ENCODE measurements at regions not wholly inside any gene's neighbourhood (a gene's known extent, or its start where the extent isn't known, plus 50 kb on each side); places are given as distances from the start of the nearest gene placed in this dataset.

- BruUV-seq (replicated peaks) = no TSS peak
Observed at GRCh38 chr18:64803471-64803870, 654.6 kb upstream of the LINC00305 start.

GRCh38 chr18:64800151-64800550, 651.3 kb upstream of the LINC00305 start:
- Histone ChIP-seq H3F3A (ENCODE audit: insufficient read depth, low read depth) (no peaks in the 10 kb centered on the region), H3K9me2 (ENCODE audit: insufficient read depth) (0 out of 2 replicates have a peak, but pooled peaks cover 4% of the 10 kb centered on the region), H3K4me2 (no peak overlapping the region), H3K4me1 (replicated peaks; ENCODE audit: insufficient read depth) (no peaks in the 10 kb centered on the region), H3K79me2 (ENCODE audit: low read depth) (no peaks in the 10 kb centered on the region), H3K27ac (no peak overlapping the region), H2AFZ (no peak overlapping the region), H3K4me3 (no peak overlapping the region), H4K20me1 (ENCODE audit: insufficient read depth) (no peaks in the 10 kb centered on the region), H3K36me3 (ENCODE audit: low read depth) (no peaks in the 10 kb centered on the region), H3K9me3 (ENCODE audit: insufficient read depth, low read depth) (no peaks in the 10 kb centered on the region), H3K27me3 (ENCODE audit: insufficient read depth, low read depth) (no peaks in the 10 kb centered on the region)
- no TSS peak for BruUV-seq (replicated peaks)
- no peak for DNase-seq
- ChIA-PET CTCF (no interaction called here), POLR2A (ENCODE audit: unreplicated experiment) (no interaction called here)
- intact Hi-C loops (cut with micrococcal nuclease; ENCODE audit: unreplicated experiment) = no loop called here
- no peak for TF ChIP-seq EZH2 (IDR thresholded peaks at IDR 0.05; ENCODE audit: low read depth)
- no peak for TF ChIP-seq CTCF (conservative IDR thresholded peaks at IDR 0.05)

More at GRCh38 chr18:64803471-64803870, 654.6 kb upstream of the LINC00305 start:
- H3K36me3 ChIP-seq (ENCODE audit: low read depth) = no peaks in the 10 kb centered on the region
- no peak overlapping the region for H3K4me2 ChIP-seq
- no peaks in the 10 kb centered on the region for H3K9me3 ChIP-seq (ENCODE audit: insufficient read depth, low read depth)
- H4K20me1 ChIP-seq (ENCODE audit: insufficient read depth) = no peaks in the 10 kb centered on the region
- 0 out of 2 replicates have a peak, but pooled peaks cover 4% of the 10 kb centered on the region for H3K9me2 ChIP-seq (ENCODE audit: insufficient read depth)
- no peak overlapping the region for H3K27ac ChIP-seq
- CTCF ChIA-PET = no interaction called here
- no peak for TF ChIP-seq EZH2 (IDR thresholded peaks at IDR 0.05; ENCODE audit: low read depth)
- TF ChIP-seq CTCF (conservative IDR thresholded peaks at IDR 0.05) = no peak
- no peak overlapping the region for H3K4me3 ChIP-seq
- H2AFZ ChIP-seq = no peak overlapping the region
- H3F3A ChIP-seq (ENCODE audit: insufficient read depth, low read depth) = no peaks in the 10 kb centered on the region
- DNase-seq = no peak
- intact Hi-C loops (cut with micrococcal nuclease; ENCODE audit: unreplicated experiment) = no loop called here
- no peaks in the 10 kb centered on the region for H3K27me3 ChIP-seq (ENCODE audit: insufficient read depth, low read depth)
- POLR2A ChIA-PET (ENCODE audit: unreplicated experiment) = no interaction called here
- no peaks in the 10 kb centered on the region for H3K79me2 ChIP-seq (ENCODE audit: low read depth)
- no peaks in the 10 kb centered on the region for H3K4me1 ChIP-seq (replicated peaks; ENCODE audit: insufficient read depth)

GRCh38 chr18:64799376-64799775, 650.5 kb upstream of the LINC00305 start:
- Histone ChIP-seq H3K9me2 (ENCODE audit: insufficient read depth) (0 out of 2 replicates have a peak, but pooled peaks cover 4% of the 10 kb centered on the region), H2AFZ (no peak overlapping the region), H3K36me3 (ENCODE audit: low read depth) (no peaks in the 10 kb centered on the region), H3K4me2 (no peak overlapping the region), H3K9me3 (ENCODE audit: insufficient read depth, low read depth) (no peaks in the 10 kb centered on the region), H4K20me1 (ENCODE audit: insufficient read depth) (no peaks in the 10 kb centered on the region), H3K27ac (no peak overlapping the region), H3K79me2 (ENCODE audit: low read depth) (no peaks in the 10 kb centered on the region), H3K27me3 (ENCODE audit: insufficient read depth, low read depth) (no peaks in the 10 kb centered on the region), H3K4me3 (no peak overlapping the region), H3F3A (ENCODE audit: insufficient read depth, low read depth) (no peaks in the 10 kb centered on the region), H3K4me1 (replicated peaks; ENCODE audit: insufficient read depth) (no peaks in the 10 kb centered on the region)
- ChIA-PET POLR2A (ENCODE audit: unreplicated experiment) (no interaction called here), CTCF (no interaction called here)
- BruUV-seq (replicated peaks) = no TSS peak
- DNase-seq = no peak
- intact Hi-C loops (cut with micrococcal nuclease; ENCODE audit: unreplicated experiment) = no loop called here
- TF ChIP-seq CTCF (conservative IDR thresholded peaks at IDR 0.05) = no peak
- TF ChIP-seq EZH2 (IDR thresholded peaks at IDR 0.05; ENCODE audit: low read depth) = no peak

Data from PC-9 (cell line).